Hematopoietic multipotent progenitor cell treated with erythropoietin and hydrocortisone succinate and interleukin-3 and kit ligand, for 4 days (in vitro differentiated cells): ENCODE measurements at regions not wholly inside any gene's neighbourhood (a gene's known extent, or its start where the extent isn't known, plus 50 kb on each side); places are given as distances from the start of the nearest gene placed in this dataset.
"Not testable (repeated sequence)": the region's sequence is repeated elsewhere in the genome, so short reads cannot be mapped to it uniquely, and the experiment has no call there.

Experiments
- DNase-seq: peaks from one replicate; pipeline ENCODE4 v3.0.0-alpha.2; 2015

GRCh38 chr13:54268013-54268695, 1239.5 kb downstream of the OLFM4 start:
- not testable (repeated sequence) for DNase-seq

GRCh38 chr13:54287062-54287764, 1258.6 kb downstream of the OLFM4 start:
- DNase-seq = no peak

- no peak for DNase-seq
Observed at GRCh38 chr13:54301085-54301484, 1272.5 kb downstream of the OLFM4 start.

GRCh38 chr13:54305377-54305776, 1276.8 kb downstream of the OLFM4 start:
- no peak for DNase-seq

GRCh38 chr13:54312885-54313284, 1284.3 kb downstream of the OLFM4 start:
- no peak for DNase-seq

GRCh38 chr13:54317722-54318121, 1289.1 kb downstream of the OLFM4 start:
- DNase-seq = no peak

GRCh38 chr13:54337540-54337939, 1308.9 kb downstream of the OLFM4 start:
- DNase-seq = no peak

- no peak for DNase-seq
Observed at GRCh38 chr13:54347531-54347930, 1318.9 kb downstream of the OLFM4 start.

- no peak for DNase-seq
Observed at GRCh38 chr13:54356209-54356608, 1327.6 kb downstream of the OLFM4 start.

GRCh38 chr13:54356849-54357248, 1328.2 kb downstream of the OLFM4 start:
- no peak for DNase-seq

GRCh38 chr13:54357284-54357933, 1328.8 kb downstream of the OLFM4 start:
- no peak for DNase-seq

GRCh38 chr13:54361460-54361859, 1332.8 kb downstream of the OLFM4 start:
- no peak for DNase-seq

- no peak for DNase-seq
Observed at GRCh38 chr13:54366728-54367127, 1338.1 kb downstream of the OLFM4 start.

- DNase-seq = no peak
Observed at GRCh38 chr13:54367639-54368271, 1339.1 kb downstream of the OLFM4 start.

- DNase-seq = no peak
Observed at GRCh38 chr13:54368387-54368786, 1339.8 kb downstream of the OLFM4 start.

- no peak for DNase-seq
Observed at GRCh38 chr13:54373211-54373610, 1344.6 kb downstream of the OLFM4 start.

- no peak for DNase-seq
Observed at GRCh38 chr13:54379461-54379860, 1350.8 kb downstream of the OLFM4 start.

- DNase-seq = no peak
Observed at GRCh38 chr13:54383604-54384003, 1355.0 kb downstream of the OLFM4 start.

GRCh38 chr13:54387625-54388024, 1359.0 kb downstream of the OLFM4 start:
- no peak for DNase-seq

- no peak for DNase-seq
Observed at GRCh38 chr13:54390841-54391240, 1362.2 kb downstream of the OLFM4 start.

- no peak for DNase-seq
Observed at GRCh38 chr13:54394085-54394700, 1365.6 kb downstream of the OLFM4 start.

GRCh38 chr13:54394908-54395307, 1366.3 kb downstream of the OLFM4 start:
- DNase-seq = no peak

GRCh38 chr13:54402495-54402894, 1373.9 kb downstream of the OLFM4 start:
- no peak for DNase-seq
